Vagina (tissue), 2 donors: ENCODE measurements at regions not wholly inside any gene's neighbourhood (a gene's known extent, or its start where the extent isn't known, plus 50 kb on each side); places are given as distances from the start of the nearest gene placed in this dataset.

ENCODE experiments used
- POLR2AphosphoS5 ChIP-seq, 2 donors: sonication (generic); formaldehyde crosslinking; IDR thresholded peaks; one replicate each; pipeline ENCODE4 v1.9.0; 2017; ENCODE audit warnings: antibody characterized with exemption in 2 of 2, mild to moderate bottlenecking in 2 of 2, low read depth in 1 of 2; ENCODE audit not compliant: insufficient read depth in 1 of 2
- TF ChIP-seq, protein P1 (sequence below), 3 experiments: fragments of 450-650 bp in 2 of 3; fragments of 200-600 bp in 1 of 3; sonication (generic) in 1 of 3; IDR thresholded peaks; one replicate each; pipeline ENCODE4 v1.5.1; 2017 to 2019; ENCODE audit warnings: antibody characterized with exemption in 3 of 3, mild to moderate bottlenecking in 2 of 3, moderate library complexity in 2 of 3

DNA sequence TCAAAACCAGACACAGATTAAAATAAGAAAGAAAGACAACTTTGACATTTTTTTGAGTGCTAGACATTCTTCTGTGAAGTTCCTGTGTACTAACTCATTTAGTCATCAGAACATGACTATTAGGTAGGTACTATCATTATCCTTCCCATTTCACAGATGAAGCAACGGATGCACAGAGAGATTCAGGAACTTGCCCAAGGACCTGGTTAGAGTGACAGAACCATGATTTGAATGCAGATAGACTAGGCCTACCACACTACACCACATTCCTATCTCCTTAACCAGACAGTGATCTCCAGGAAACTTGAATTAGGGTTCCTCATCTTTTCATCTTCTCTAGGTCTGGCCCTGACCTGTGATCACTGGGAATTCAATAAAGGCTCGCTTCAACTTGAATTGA lies 54.4 kb upstream of the MED13L start:
- TF ChIP-seq, protein P1, sequence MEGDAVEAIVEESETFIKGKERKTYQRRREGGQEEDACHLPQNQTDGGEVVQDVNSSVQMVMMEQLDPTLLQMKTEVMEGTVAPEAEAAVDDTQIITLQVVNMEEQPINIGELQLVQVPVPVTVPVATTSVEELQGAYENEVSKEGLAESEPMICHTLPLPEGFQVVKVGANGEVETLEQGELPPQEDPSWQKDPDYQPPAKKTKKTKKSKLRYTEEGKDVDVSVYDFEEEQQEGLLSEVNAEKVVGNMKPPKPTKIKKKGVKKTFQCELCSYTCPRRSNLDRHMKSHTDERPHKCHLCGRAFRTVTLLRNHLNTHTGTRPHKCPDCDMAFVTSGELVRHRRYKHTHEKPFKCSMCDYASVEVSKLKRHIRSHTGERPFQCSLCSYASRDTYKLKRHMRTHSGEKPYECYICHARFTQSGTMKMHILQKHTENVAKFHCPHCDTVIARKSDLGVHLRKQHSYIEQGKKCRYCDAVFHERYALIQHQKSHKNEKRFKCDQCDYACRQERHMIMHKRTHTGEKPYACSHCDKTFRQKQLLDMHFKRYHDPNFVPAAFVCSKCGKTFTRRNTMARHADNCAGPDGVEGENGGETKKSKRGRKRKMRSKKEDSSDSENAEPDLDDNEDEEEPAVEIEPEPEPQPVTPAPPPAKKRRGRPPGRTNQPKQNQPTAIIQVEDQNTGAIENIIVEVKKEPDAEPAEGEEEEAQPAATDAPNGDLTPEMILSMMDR (IDR thresholded peaks at IDR 0.05): no peak
- no peak for TF ChIP-seq POLR2AphosphoS5 (IDR thresholded peaks at IDR 0.05; ENCODE audit: insufficient read depth in 1 of 2, low read depth in 1 of 2)
